ENCODE measurements at regions not wholly inside any gene's neighbourhood (a gene's known extent, or its start where the extent isn't known, plus 50 kb on each side); places are given as distances from the start of the nearest gene placed in this dataset.

DNA sequence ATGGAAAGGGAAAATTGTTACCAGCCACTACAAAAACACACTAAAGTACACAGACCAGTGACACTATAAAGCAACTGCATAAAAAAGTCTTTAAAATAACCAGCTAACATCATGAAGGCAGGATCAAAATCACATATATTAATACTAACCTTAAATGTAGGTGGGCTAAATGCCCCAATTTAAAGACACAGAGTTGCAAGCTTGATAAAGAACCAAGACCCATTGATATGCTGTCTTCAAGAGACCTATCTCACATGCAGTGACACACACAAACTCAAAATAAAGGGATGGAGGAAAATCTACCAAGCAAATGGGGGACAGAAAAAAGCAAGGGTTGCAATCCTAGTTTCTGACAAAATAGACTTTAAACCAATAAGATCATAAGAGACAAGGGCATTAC, 246.3 kb downstream of the SEC16B start:
- TF ChIP-seq, protein P1, sequence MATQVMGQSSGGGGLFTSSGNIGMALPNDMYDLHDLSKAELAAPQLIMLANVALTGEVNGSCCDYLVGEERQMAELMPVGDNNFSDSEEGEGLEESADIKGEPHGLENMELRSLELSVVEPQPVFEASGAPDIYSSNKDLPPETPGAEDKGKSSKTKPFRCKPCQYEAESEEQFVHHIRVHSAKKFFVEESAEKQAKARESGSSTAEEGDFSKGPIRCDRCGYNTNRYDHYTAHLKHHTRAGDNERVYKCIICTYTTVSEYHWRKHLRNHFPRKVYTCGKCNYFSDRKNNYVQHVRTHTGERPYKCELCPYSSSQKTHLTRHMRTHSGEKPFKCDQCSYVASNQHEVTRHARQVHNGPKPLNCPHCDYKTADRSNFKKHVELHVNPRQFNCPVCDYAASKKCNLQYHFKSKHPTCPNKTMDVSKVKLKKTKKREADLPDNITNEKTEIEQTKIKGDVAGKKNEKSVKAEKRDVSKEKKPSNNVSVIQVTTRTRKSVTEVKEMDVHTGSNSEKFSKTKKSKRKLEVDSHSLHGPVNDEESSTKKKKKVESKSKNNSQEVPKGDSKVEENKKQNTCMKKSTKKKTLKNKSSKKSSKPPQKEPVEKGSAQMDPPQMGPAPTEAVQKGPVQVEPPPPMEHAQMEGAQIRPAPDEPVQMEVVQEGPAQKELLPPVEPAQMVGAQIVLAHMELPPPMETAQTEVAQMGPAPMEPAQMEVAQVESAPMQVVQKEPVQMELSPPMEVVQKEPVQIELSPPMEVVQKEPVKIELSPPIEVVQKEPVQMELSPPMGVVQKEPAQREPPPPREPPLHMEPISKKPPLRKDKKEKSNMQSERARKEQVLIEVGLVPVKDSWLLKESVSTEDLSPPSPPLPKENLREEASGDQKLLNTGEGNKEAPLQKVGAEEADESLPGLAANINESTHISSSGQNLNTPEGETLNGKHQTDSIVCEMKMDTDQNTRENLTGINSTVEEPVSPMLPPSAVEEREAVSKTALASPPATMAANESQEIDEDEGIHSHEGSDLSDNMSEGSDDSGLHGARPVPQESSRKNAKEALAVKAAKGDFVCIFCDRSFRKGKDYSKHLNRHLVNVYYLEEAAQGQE (IDR thresholded peaks at IDR 0.05): no peak
- TF ChIP-seq, protein P2, sequence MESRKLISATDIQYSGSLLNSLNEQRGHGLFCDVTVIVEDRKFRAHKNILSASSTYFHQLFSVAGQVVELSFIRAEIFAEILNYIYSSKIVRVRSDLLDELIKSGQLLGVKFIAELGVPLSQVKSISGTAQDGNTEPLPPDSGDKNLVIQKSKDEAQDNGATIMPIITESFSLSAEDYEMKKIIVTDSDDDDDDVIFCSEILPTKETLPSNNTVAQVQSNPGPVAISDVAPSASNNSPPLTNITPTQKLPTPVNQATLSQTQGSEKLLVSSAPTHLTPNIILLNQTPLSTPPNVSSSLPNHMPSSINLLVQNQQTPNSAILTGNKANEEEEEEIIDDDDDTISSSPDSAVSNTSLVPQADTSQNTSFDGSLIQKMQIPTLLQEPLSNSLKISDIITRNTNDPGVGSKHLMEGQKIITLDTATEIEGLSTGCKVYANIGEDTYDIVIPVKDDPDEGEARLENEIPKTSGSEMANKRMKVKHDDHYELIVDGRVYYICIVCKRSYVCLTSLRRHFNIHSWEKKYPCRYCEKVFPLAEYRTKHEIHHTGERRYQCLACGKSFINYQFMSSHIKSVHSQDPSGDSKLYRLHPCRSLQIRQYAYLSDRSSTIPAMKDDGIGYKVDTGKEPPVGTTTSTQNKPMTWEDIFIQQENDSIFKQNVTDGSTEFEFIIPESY (IDR thresholded peaks at IDR 0.05): no peak
- TF ChIP-seq, protein P3, sequence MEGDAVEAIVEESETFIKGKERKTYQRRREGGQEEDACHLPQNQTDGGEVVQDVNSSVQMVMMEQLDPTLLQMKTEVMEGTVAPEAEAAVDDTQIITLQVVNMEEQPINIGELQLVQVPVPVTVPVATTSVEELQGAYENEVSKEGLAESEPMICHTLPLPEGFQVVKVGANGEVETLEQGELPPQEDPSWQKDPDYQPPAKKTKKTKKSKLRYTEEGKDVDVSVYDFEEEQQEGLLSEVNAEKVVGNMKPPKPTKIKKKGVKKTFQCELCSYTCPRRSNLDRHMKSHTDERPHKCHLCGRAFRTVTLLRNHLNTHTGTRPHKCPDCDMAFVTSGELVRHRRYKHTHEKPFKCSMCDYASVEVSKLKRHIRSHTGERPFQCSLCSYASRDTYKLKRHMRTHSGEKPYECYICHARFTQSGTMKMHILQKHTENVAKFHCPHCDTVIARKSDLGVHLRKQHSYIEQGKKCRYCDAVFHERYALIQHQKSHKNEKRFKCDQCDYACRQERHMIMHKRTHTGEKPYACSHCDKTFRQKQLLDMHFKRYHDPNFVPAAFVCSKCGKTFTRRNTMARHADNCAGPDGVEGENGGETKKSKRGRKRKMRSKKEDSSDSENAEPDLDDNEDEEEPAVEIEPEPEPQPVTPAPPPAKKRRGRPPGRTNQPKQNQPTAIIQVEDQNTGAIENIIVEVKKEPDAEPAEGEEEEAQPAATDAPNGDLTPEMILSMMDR (IDR thresholded peaks at IDR 0.05; ENCODE audit: low read depth, low read length, missing input control): no peak
- TF ChIP-seq HNF4A (conservative IDR thresholded peaks at IDR 0.05): no peak
- TF ChIP-seq, protein P4, sequence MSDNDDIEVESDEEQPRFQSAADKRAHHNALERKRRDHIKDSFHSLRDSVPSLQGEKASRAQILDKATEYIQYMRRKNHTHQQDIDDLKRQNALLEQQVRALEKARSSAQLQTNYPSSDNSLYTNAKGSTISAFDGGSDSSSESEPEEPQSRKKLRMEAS (IDR thresholded peaks at IDR 0.05): no peak
- TF ChIP-seq TAF1 (conservative IDR thresholded peaks at IDR 0.05): no peak
